ENCODE measurements at regions not wholly inside any gene's neighbourhood (a gene's known extent, or its start where the extent isn't known, plus 50 kb on each side); places are given as distances from the start of the nearest gene placed in this dataset.
"Not testable (repeated sequence)": the region's sequence is repeated elsewhere in the genome, so short reads cannot be mapped to it uniquely, and the experiment has no call there.

DNA sequence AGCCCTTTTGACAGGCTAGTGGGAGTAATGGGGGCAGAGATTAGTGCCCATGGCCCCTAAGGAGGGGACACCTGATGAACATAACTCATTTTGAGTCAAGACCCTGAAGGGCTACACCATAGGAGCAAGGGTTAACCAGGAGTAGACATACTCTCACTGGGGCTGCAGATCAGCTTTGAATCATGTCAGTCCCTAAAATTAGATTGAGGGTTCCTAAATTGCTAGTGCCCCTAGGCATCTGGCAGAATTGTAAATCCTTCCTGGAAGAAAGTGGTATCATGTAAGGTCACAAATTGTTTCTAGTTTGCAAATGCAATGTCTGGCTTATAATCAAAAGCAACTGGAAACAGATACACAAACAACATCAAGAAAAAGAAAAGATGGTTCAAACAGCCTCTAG, 52.1 kb upstream of the LRRC37A2 start:
- not testable (repeated sequence) for DNase-seq (ENCODE audit: low read depth)

DNA sequence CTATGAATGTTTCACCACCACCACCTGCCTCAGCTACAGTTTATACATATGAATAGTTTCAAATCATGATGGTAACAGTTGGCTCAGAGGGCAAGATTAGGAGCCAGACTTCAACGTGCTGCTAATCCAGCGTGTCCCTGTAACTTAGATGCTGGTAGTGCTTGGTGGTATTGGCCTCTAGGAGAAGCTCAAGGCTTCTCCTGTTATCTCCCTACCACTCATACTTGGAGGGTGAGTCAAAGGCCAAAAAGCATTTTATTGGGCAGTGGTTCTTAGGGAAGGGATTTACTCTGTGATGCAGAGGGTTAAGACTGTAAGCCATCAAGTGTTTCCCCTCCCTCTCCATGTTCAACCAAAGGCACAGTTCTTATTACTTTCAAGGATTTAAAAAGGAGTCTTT, 57.2 kb upstream of the LRRC37A2 start:
- DNase-seq (ENCODE audit: low read depth) = not testable (repeated sequence)

DNA sequence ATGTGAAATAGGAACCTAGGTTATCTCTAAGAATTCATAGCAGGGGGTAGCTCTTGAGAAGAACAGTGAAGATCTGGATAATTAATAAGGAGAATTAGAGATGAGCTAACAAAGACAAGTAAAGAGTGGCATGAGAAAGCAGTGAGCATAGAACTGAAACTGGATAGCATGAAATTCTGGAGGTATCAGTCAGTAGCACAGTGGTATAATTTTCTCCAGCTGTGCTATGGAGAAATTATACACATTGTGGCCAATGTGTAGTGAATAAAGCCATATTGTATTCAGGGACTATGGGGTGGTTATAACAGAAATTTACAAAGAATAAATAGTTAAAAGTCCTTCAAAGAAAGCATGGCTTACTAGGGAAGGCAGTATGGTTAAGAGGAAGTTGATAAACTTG, 57.7 kb upstream of the LRRC37A2 start:
- not testable (repeated sequence) for DNase-seq (ENCODE audit: low read depth)

DNA sequence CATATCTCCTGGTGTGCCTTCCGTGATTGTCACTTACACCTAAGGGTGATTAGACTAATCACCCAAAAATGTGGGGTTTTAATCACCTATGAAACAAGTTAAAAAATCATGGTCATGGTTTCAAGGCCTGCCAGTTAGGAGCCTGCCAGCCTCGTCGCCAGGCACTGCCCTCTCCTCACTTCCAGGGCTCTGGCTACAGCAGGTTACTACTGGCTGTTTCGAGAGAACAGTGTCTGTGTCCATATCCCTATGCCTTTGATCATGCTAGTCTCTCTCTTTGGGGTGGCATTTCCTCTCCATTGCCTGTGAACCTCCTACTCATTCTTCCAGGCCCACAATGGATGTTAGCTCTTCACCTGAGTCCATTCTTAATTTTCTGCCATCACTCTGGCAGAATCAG, 59.2 kb upstream of the LRRC37A2 start:
- DNase-seq (ENCODE audit: low read depth) = not testable (repeated sequence)

DNA sequence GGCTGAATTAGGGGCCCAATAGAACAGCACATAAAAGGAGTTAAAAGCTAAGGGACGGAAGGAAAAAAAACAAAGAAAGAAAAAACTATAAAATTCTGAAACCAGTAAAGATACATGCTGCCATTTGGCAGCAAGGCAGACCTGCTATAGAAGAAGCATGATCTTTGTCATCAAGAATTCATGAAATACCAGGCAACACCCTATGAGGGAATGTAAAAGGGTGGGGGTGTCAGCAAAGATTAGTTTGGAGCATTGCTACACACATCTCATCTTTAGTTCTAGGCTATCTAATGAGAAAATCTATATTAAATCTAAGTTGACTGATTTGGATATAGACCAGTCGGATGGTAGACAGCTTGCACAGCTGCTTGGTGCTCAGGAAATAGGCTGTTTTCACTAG, 66.4 kb upstream of the LRRC37A2 start:
- DNase-seq (ENCODE audit: low read depth) = not testable (repeated sequence)

DNA sequence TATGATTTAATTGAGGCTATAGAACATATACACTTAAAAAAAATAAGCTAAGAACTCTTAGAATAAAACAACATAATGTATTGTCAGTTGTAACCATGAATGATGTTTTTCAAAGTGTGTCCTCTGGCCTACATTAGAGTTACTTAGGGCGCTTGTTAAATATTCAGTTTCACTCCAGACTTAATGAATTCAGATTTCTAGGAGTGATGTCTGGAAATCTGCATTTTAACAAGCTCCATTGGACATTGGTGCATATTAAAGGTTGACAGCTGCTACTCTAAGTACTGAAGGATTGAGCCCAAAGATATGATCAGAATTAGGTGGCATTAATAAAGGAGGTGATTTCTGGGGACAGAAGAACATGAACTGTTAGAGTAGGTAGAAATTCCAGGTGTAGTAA, 66.9 kb upstream of the LRRC37A2 start:
- DNase-seq (ENCODE audit: low read depth) = not testable (repeated sequence)

DNA sequence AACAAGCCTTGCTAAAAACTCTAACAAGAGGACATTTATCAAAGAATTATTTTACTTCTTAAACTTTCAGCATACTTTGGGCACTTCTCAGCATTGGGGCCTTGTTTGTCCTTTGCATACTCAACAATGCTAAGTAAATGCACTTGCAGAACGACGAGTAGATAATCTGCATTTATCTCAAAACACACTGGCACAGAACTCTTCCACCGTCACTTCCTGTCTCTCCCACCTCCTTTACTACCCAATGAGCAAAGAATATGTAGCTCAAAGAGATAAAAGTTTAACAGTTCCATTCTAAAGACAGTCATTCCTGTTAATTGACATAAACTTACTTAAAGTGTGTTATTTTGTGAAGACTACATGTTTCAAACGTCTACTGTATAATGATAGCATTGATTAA, 70.1 kb upstream of the LRRC37A2 start:
- DNase-seq (ENCODE audit: low read depth) = not testable (repeated sequence)

DNA sequence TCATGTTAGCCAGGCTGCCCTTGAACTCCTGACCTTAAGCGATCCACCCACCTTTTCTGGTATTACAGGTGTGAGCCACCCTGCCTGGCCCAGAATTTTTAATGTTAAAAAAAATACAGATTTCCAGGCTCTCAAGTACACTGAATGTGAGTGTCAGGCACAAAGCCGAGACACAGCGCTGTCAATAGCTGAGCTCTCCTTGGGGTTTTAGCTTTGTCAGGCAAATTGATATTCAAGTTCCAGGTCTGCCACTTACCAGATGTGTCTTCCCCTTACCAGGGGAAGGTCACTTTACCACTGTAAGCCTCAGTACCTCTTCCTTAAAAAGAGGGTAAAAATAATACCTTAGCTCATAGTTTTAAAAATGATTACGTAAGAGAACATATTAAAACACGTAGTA, 71.6 kb upstream of the LRRC37A2 start:
- DNase-seq (ENCODE audit: low read depth) = not testable (repeated sequence)

DNA sequence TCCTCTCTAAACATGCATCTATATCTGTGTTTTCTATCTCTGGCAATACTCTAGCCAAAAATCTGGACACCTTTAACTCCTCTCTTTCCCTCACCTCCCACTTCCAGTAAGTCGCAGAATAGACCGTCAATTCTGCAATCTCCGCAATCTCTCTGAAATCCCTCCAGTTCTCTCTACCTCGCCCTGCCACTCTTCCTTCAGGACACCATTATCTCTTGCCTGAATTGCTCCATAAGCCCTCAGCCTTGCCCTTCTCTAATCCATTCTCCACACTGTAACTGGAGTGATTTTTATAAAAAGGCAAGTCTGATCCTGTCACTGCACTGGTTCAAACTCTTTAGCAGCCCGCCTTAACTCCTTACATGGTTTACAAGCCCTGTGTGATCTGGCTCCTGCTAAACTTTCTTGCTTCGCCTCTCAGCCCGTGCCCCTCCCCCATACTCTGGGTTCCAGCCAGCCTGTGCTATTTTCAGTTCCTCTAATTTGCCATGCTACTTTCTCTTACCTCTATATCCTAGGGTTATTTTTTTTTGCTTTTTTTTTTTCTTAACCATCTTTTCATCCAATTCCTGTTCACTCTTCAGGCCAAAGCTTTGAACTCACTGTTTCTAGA, 73.0 kb upstream of the ARL17B start:
- DNase-seq (ENCODE audit: low read depth) = not testable (repeated sequence)

DNA sequence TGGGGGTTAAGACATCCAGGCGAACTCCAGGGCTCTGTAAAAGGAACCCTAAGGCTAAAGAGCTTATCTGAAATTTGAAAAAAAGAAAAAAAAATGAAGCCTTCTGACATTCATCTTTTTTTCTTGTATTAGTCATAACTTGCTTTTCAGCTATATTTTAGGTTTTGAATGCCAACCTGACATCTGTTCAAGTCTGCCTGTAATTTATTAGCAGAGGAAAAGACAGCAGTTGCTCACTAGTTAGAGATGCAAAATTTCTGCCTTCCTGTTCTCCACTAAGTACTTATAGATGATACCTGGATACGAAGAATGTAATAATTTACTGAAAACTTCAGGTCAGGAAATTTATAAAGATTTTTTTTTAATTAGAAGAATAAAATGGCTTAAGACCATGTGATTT, 68.7 kb upstream of the ARL17B start:
- not testable (repeated sequence) for DNase-seq (ENCODE audit: low read depth)

DNA sequence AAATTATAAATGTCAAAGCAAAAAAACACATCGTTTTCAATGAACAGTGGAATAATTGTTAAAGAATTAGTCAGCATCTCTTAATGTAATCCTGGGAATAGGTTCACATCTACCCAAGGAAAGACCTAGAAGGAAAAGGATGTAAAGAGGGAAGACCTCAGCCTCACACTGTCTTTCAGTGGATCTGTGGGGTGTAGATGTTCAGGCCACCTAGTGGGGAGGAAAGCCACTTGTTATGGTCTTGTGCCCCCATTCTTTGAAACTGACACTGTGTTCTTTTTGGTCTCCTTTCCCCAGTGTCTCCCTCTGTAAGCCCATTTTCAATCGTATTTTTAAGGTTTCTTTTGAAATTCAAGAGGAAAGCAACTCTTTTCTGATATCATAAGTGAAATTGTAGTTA, 68.1 kb upstream of the ARL17B start:
- DNase-seq (ENCODE audit: low read depth) = not testable (repeated sequence)

DNA sequence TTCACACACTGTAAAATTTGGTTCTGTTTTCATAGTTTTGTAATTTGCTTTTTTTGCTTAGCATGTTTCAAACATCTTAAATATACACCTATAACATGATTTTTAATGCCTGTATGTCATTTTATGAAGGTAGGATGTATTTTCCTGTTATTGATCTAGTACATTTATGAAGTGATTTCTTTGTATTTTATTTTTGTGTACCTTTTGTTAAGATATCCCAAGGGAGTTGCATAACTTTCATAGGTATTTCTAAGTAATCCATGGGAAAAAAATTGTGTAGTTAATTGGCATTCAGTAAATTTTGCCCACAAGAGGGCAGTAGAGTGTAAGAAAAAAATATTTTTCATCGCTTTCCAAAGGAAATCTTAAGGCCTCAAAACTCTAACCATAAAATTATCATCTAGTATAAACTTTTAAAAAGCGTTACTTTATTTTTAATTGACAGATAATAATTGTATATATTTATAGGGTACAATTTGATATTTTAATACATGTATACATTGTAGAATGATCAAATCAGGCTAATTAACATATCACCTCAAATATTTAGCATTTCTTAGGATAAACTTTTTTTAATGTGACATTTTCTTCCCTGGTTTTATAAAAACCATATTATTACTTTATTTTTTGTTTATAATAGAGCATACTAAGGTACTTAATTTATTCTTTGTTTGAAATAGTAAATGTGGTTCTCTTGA, 62.8 kb upstream of the ARL17B start:
- DNase-seq (ENCODE audit: low read depth) = not testable (repeated sequence)

DNA sequence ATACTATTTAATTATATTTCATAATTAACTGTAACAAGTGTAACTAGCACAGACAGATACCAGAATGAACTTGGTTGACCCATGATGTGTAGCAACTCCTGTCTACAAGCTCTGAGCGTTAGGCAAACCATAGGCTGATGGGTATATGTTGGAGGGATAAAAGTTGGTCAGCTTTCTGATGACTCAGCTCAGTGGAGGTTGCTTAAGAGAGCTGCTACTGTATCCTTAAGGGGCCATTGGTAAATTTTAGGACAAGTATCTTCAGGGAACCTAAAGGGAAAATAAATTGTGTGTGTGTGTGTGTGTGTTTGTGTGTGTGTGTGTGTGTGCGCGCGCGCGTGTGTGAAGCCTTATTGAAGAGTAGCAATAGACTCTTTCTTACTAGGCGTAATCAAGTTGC, 56.3 kb upstream of the ARL17B start:
- DNase-seq (ENCODE audit: low read depth) = peak; percentile 0

DNA sequence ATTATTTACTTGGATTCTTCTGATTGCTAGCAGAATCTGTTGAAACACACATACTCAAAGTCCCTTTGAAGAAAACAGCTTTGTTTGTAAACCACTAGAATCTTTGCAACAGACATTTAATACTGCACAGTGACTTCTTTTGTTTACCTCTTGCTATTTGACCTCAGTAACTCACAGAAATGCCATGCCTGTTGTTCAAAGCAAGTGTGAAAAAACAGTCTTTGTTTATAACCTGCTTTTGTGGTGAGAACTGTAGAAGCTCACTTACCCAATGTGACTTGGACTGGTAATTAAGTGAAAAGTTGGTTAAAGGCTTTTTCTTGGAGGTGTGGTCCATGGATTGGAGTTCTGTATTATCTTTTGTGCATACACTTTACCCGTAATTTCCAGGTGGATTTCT, 55.7 kb upstream of the ARL17B start:
- not testable (repeated sequence) for DNase-seq (ENCODE audit: low read depth)

DNA sequence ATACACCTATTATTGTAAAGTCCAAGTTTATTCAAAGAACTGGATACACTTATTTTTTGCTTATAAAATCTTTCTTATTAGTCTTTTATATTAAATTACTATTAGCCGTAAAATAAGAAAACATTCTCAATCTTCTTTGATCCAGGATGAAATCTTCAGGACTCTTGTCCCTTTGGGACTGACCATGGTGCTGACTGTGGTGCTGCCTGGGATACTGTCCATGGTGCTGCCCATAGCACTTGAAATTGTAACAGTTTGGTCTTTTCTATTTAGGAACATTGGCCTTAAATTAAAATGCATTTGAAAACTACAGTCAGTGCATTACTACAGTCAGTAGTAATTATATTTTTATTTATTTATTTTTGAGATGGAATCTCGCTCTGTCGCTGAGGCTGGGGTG, 53.0 kb upstream of the ARL17B start:
- not testable (repeated sequence) for DNase-seq (ENCODE audit: low read depth)

DNA sequence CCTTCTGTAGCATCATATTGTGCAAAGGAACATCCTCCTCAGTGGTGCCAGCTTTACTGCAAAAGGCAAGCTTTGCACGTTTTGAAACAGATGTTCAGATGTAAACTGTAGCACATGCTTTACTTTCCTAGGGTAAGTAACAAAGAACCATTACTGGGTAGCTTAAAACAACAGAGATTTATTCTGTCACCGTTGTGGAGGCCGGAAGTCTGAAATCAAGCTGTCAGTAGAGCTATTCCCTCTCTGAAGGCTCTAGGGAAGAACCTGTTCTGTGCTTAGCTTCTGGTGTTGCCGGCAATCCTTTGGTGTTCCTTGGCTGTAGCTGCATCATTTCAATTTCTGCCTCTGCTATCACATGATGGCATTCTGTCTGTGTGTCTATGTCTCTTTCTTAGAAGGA, 50.6 kb upstream of the ARL17B start:
- DNase-seq (ENCODE audit: low read depth) = not testable (repeated sequence)

DNA sequence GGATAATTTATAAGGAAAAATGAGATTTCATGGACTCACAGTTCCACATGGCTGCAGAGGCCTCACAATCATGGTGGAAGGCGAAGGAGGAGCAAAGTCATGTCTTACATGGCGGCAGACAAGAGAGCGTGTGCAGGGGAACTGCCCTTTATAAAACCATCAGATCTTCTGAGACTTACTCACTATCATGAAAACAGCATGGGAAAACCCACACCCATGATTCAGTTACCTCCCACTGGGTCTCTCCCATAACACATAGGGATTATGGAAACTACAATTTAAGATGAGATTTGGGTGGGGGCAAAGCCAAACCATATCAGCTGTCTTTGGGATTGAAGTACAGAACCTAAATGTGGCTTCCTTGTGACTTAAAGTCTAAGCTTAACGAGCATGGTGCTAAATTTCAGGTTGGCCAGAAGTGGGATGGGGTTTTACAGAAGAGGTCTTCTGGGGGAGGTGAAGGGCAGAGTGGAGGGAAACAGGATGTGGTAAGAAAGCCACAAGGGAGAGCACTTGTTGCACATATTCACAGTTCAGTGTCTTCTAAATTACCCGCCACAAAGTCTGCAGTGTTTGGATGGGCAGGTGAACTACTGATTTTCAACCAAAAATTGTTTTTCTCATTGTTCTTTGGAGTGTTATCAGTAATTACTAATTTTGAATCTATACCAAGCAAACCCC, 49.7 kb upstream of the ARL17B start:
- not testable (repeated sequence) for DNase-seq (ENCODE audit: low read depth)

Data from EH (cell line).